ENCODE measurements at regions not wholly inside any gene's neighbourhood (a gene's known extent, or its start where the extent isn't known, plus 50 kb on each side); places are given as distances from the start of the nearest gene placed in this dataset.

- H3K4me3 ChIP-seq (ENCODE audit: control insufficient read depth, low read depth, low read length) = no peak overlapping the region
- no peak for DNase-seq (ENCODE audit: low read depth)
- TF ChIP-seq CTCF (conservative IDR thresholded peaks at IDR 0.05; ENCODE audit: control insufficient read depth, insufficient read depth, low read depth, low read length) = peak; percentile 24
Measured at GRCh38 chr11:80320765-80321164, 879.9 kb upstream of the TENM4 start.

- no peak for TF ChIP-seq CTCF (conservative IDR thresholded peaks at IDR 0.05; ENCODE audit: control insufficient read depth, insufficient read depth, low read depth, low read length)
- no peak overlapping the region for H3K4me3 ChIP-seq (ENCODE audit: control insufficient read depth, low read depth, low read length)
- no peak for DNase-seq (ENCODE audit: low read depth)
Measured at GRCh38 chr11:80320226-80320625, 879.4 kb upstream of the TENM4 start.

GRCh38 chr11:80317612-80318011 is 876.8 kb upstream of the TENM4 start:
- H3K4me3 ChIP-seq (ENCODE audit: control insufficient read depth, low read depth, low read length) = no peak overlapping the region
- DNase-seq (ENCODE audit: low read depth) = no peak
- no peak for TF ChIP-seq CTCF (conservative IDR thresholded peaks at IDR 0.05; ENCODE audit: control insufficient read depth, insufficient read depth, low read depth, low read length)

GRCh38 chr11:80315200-80315599 is 874.4 kb upstream of the TENM4 start:
- DNase-seq (ENCODE audit: low read depth) = no peak
- TF ChIP-seq CTCF (conservative IDR thresholded peaks at IDR 0.05; ENCODE audit: control insufficient read depth, insufficient read depth, low read depth, low read length) = no peak
- H3K4me3 ChIP-seq (ENCODE audit: control insufficient read depth, low read depth, low read length) = no peak overlapping the region

GRCh38 chr11:80309301-80309700 is 868.5 kb upstream of the TENM4 start:
- TF ChIP-seq CTCF (conservative IDR thresholded peaks at IDR 0.05; ENCODE audit: control insufficient read depth, insufficient read depth, low read depth, low read length) = no peak
- H3K4me3 ChIP-seq (ENCODE audit: control insufficient read depth, low read depth, low read length) = no peak overlapping the region
- DNase-seq (ENCODE audit: low read depth) = no peak

- no peak for DNase-seq (ENCODE audit: low read depth)
- TF ChIP-seq CTCF (conservative IDR thresholded peaks at IDR 0.05; ENCODE audit: control insufficient read depth, insufficient read depth, low read depth, low read length) = no peak
- H3K4me3 ChIP-seq (ENCODE audit: control insufficient read depth, low read depth, low read length) = no peak overlapping the region
Measured at GRCh38 chr11:80307676-80308075, 866.8 kb upstream of the TENM4 start.

Measured in fibroblast of mammary gland (primary cell).